ENCODE measurements at regions not wholly inside any gene's neighbourhood (a gene's known extent, or its start where the extent isn't known, plus 50 kb on each side); places are given as distances from the start of the nearest gene placed in this dataset.
A peak's percentile ranks its signal among the peaks of the same experiment; 100 is the strongest.
"Not testable (repeated sequence)": the region's sequence is repeated elsewhere in the genome, so short reads cannot be mapped to it uniquely, and the experiment has no call there.

DNA sequence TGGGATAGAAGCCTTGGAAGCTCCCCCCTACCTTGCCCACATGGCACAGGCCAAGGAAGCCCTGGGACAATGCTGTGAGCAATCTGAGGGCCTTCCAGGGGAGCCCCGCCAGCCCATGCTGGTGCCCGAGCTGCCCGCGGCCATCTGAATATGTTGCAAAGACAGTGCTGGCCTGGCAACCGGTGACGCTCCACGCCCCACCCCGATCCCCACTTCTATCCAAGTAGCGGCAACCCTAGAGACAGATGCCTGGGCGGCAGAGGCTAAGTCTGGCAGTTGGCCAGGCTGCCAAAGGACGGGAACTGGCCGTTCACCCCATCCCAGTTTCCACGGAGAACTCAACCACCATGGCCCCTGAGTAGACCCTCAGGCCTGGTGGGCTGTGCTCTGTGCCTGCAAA lies 1214.9 kb downstream of the FOXD4L5 start:
- H3K27me3 Mint-ChIP-seq; ATAC-seq; CTCF ChIA-PET; H3K9me3 Mint-ChIP-seq (ENCODE audit: low read depth); H3K36me3 Mint-ChIP-seq (ENCODE audit: low read depth); POLR2A ChIA-PET; H3K27ac Mint-ChIP-seq; DNase-seq; H3K4me3 Mint-ChIP-seq; intact Hi-C loops (cut with DNase I, micrococcal nuclease); H3K4me1 Mint-ChIP-seq: not testable (repeated sequence)

DNA sequence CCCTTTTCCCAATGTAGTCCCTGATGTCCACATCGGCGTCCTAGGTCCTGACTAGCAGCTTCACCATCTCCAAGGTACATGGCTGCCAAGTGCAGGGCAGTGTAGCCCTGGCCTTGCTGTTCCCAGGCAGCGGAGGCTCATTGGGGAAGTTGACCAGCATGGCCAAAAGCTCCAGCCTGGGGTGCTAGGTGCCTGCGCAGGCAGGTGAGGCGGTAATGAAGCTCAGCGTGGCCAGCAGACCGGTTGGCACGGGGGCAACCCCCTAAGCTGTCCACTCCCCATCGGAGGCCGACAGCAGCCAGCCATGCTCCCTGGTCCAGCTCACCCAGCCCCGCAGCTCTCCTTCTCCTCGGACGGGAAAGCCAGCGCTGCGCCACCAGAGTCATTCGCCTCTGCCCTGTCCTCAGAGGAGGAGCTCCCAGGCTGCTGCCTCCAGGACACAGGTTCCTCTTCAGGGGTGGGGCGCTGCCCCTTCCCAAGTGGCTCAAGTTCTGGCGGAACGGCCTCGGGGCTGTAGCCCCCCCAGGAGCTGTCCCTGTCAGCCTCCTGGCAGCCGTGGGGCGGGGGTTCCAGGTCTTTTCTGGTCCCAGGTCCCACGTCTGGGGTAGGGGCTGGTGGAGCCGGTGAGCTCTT lies 1218.2 kb downstream of the FOXD4L5 start:
- Mint-ChIP-seq H3K4me1 (no peaks in the 10 kb centered on the region), H3K27ac (no peak overlapping the region), H3K9me3 (ENCODE audit: low read depth) (peaks cover 8% of the 10 kb centered on the region), H3K4me3 (no peak overlapping the region), H3K36me3 (ENCODE audit: low read depth) (no peaks in the 10 kb centered on the region), H3K27me3 (no peaks in the 10 kb centered on the region)
- intact Hi-C loops (cut with DNase I, micrococcal nuclease) = no loop called here
- DNase-seq (no peak), ATAC-seq (no peak)
- ChIA-PET POLR2A (no interaction called here), CTCF (no interaction called here)

DNA sequence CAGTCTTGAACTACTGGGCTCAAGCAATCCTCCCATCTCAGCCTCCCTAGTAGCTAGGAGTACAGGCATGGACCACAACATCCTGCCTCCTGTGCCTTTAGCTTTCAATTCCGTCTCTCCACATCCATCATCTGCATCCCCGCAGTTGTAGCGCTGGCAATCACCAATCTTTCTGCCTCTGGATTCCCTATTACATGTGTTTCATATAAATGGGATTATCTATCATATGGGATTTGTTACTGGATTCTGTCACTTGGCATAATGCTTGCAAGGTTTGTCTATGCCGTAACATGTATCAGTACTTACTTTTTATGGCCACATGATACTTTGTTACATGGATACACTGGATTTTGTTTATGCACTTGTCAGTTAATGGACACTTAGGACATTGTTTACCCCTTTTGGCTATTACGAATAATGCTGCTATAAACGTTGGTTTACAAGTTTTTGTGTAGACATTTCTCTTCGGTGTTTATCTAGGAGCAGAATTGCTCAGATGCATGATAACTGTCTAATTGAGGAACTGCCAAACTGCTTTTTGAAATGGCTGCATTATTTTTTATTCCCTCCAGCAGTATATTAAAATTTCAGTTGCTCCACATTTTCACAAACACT lies 1223.9 kb downstream of the FOXD4L5 start:
- intact Hi-C loops (cut with DNase I, micrococcal nuclease) = no loop called here

DNA sequence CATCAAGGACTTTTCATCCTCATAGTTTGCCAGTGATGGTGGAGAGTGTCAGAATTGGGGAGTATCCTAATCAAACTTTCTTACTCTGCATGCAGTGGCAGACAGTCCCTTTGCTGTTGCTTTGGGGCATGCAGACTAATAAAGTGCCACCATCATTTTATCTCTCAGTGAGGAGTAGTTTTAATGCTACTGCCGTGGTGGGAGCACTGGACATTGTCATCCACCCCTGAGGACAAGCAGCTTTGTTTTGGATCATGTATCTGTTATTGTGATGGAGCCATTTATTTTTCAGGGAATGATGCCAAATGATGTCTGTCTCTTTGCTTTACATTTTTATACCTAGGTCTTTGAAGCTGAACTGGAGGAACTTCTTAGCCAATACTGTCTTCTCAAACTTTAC lies 1226.9 kb downstream of the FOXD4L5 start:
- POLR2A ChIA-PET; H3K36me3 Mint-ChIP-seq (ENCODE audit: low read depth); intact Hi-C loops (cut with DNase I, micrococcal nuclease); H3K4me1 Mint-ChIP-seq; H3K27ac Mint-ChIP-seq; CTCF ChIA-PET; DNase-seq; H3K4me3 Mint-ChIP-seq; H3K9me3 Mint-ChIP-seq (ENCODE audit: low read depth); ATAC-seq; H3K27me3 Mint-ChIP-seq: not testable (repeated sequence)

More for the DNA sequence above, 1223.9 kb downstream of the FOXD4L5 start:
- DNase-seq (no peak), ATAC-seq (no peak)
- no peaks in the 10 kb centered on the region for H3K4me1 Mint-ChIP-seq
- peaks cover 10% of the 10 kb centered on the region for H3K9me3 Mint-ChIP-seq (ENCODE audit: low read depth)
- CTCF ChIA-PET = no interaction called here
- H3K27me3 Mint-ChIP-seq = no peaks in the 10 kb centered on the region
- no peak overlapping the region for H3K4me3 Mint-ChIP-seq
- H3K27ac Mint-ChIP-seq = no peak overlapping the region
- H3K36me3 Mint-ChIP-seq (ENCODE audit: low read depth) = no peaks in the 10 kb centered on the region
- POLR2A ChIA-PET = no interaction called here

DNA sequence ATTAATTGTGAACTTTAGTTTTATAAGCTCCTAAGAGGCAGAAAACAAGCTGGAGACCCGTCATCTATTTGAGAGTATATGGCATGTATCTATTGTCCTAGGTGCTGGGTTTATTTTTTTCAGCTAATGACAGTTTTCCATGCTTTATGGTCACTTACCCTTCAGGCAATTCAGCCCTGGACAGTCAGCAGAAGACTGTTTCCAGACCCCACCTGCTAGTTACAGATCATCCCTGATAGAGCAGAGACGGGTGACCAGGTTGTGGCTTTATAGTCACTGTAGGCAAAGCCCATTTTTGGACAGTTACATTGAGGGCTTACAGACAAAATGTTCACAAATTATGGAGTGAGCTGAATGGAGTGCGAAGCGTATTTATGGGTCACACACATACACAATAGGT lies 1227.5 kb downstream of the FOXD4L5 start:
- CTCF ChIA-PET = no interaction called here
- intact Hi-C loops (cut with DNase I, micrococcal nuclease) = no loop called here
- no peak overlapping the region for H3K4me3 Mint-ChIP-seq
- DNase-seq (no peak), ATAC-seq (no peak)
- H3K4me1 Mint-ChIP-seq = no peaks in the 10 kb centered on the region
- peaks cover 5% of the 10 kb centered on the region for H3K9me3 Mint-ChIP-seq (ENCODE audit: low read depth)
- H3K27ac Mint-ChIP-seq = no peak overlapping the region
- no peaks in the 10 kb centered on the region for H3K36me3 Mint-ChIP-seq (ENCODE audit: low read depth)
- POLR2A ChIA-PET = no interaction called here
- H3K27me3 Mint-ChIP-seq = no peaks in the 10 kb centered on the region

DNA sequence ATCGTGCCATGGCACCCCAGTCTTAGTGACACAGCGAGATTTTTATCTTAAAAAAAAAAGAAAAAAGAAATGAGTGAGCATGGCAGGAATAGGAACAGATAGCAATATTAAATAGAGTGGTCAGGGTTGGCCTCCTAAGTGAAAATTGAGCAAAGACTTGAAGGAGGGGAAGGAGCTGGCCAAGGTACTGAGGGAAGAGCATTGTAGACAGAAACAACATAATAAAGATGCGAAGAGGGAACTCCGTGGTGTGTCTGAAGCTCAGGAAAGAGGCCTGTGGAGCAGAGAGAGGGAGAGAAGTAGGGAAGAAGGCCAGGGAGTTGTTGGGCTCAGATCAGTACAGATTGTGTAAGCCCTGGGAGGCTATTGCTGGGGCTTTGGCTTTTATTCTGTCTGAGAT lies 1256.1 kb downstream of the FOXD4L5 start:
- not testable (repeated sequence) for H3K9me3 Mint-ChIP-seq (ENCODE audit: low read depth); H3K4me3 Mint-ChIP-seq; H3K27ac Mint-ChIP-seq

DNA sequence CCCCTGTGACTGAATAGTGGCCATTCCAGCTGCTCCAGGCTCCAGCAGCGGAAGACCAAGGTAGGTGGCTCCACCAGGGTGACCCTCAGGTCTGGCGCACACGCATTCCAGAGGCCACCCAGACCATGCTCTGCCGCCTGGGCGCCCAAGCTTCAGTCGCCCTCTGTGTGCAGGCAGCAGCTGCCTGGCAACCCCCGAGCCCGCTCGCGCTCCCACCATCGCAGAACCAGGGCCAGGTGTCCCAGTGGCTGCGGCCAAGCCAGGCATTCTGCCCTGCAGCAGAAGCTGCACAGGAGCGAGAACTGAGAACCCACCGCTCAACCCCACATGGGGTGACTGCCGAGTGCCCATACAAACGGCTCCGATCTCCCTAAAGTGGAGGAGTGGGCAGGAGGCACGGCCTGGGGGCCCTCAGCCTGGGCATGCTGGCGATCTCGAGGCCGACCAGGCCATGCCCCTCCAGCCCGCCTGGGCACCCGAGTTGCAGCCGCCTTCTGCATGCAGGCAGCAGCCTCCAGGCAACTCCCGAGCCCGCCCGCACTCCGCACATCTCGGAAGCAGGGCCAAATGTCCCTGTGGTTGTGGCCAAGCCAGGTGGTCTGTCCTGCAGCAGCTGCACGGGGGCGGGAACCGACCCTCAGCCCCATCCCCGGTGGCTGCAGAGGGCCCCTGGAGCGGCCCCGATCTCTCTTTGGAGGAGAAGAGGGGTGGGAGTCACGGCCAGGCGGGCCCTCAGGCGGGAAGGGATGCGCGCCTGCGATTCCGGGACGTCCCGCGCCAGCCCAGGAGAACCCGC lies 1264.1 kb downstream of the FOXD4L5 start:
- POLR2A ChIA-PET = not testable (repeated sequence)

More for the DNA sequence above, 1256.1 kb downstream of the FOXD4L5 start:
- DNase-seq; CTCF ChIA-PET; POLR2A ChIA-PET; ATAC-seq; intact Hi-C loops (cut with DNase I, micrococcal nuclease); H3K4me1 Mint-ChIP-seq; H3K36me3 Mint-ChIP-seq (ENCODE audit: low read depth); H3K27me3 Mint-ChIP-seq: not testable (repeated sequence)

DNA sequence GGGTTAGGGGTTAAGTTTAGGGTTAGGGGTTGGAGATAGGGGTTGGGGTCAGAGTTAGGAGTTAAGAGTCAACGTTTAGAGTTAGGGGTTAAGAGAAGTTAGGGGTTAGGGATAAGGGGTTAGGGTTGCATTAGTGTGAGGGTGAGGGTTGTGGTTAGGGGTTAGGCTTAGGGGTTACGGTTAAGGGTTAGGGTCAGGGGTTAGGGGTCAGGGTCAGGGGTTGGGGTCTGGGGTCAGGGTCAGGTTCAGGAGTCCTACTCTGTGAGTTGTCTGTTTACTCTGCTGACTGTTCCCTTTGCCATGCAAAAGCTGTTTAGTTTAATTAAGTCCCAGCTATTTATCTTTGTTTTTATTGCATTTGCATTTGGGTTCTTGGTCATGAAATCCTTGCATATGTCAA lies 1267.3 kb downstream of the FOXD4L5 start:
- H3K36me3 Mint-ChIP-seq (ENCODE audit: low read depth); ATAC-seq; H3K4me1 Mint-ChIP-seq; DNase-seq; H3K27ac Mint-ChIP-seq; H3K4me3 Mint-ChIP-seq; intact Hi-C loops (cut with DNase I, micrococcal nuclease); CTCF ChIA-PET; H3K27me3 Mint-ChIP-seq; H3K9me3 Mint-ChIP-seq (ENCODE audit: low read depth); POLR2A ChIA-PET: not testable (repeated sequence)

More for the DNA sequence above, 1264.1 kb downstream of the FOXD4L5 start:
- ATAC-seq; H3K27ac Mint-ChIP-seq; CTCF ChIA-PET; H3K27me3 Mint-ChIP-seq; H3K36me3 Mint-ChIP-seq (ENCODE audit: low read depth); DNase-seq; intact Hi-C loops (cut with DNase I, micrococcal nuclease); H3K9me3 Mint-ChIP-seq (ENCODE audit: low read depth); H3K4me3 Mint-ChIP-seq; H3K4me1 Mint-ChIP-seq: not testable (repeated sequence)

DNA sequence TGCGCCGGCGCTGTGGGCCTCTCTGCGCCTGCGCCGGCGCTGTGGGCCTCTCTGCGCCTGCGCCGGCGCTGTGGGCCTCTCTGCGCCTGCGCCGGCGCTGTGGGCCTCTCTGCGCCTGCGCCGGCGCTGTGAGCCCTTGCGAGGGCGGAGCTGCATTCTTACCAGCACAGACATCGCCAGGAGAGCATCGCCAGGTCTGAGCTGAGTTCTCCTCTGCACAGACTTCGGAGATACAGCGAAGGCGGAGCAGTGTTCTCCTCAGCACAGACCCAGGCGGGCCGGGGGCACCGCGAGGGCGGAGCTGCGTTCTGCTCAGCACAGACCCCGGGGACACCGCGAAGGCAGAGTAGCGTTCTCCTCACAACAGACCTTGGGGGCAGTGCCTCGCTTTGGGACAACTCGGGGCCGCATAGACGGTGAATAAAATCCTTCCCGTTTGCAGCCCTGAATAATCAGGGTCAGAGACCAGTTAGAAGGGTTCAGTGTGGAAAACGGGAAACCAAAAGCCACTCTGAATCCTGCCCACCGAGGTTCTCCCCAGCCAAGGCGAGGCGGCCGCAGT lies 1268.1 kb downstream of the FOXD4L5 start:
- POLR2A ChIA-PET; H3K27me3 Mint-ChIP-seq; H3K27ac Mint-ChIP-seq; H3K36me3 Mint-ChIP-seq (ENCODE audit: low read depth); H3K4me1 Mint-ChIP-seq; CTCF ChIA-PET; intact Hi-C loops (cut with DNase I, micrococcal nuclease); ATAC-seq; H3K9me3 Mint-ChIP-seq (ENCODE audit: low read depth): not testable (repeated sequence)
- peak overlapping the region; percentile 56 for H3K4me3 Mint-ChIP-seq
- DNase-seq = peak; percentile 16

DNA sequence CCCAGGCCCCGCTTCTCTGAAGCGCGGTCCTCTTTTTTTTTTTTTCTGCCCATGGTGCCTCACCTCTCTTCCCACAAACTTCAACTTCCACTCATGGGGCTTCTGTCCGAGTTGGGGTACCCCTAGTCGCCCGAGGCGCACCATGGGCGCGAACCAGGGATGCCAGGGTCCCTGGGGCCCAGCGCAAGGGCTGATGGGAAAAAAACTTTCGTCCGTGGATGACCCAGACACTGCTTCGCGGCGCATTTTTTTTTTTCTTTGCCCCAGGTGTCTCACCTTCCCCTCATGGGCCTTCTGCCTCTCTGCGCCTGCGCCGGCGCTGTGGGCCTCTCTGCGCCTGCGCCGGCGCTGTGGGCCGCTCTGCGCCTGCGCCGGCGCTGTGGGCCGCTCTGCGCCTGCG lies 1268.8 kb downstream of the FOXD4L5 start:
- peak overlapping the region; percentile 50 for H3K4me3 Mint-ChIP-seq
- DNase-seq; intact Hi-C loops (cut with DNase I, micrococcal nuclease); H3K4me1 Mint-ChIP-seq; H3K27ac Mint-ChIP-seq; POLR2A ChIA-PET; H3K27me3 Mint-ChIP-seq; H3K36me3 Mint-ChIP-seq (ENCODE audit: low read depth); ATAC-seq; CTCF ChIA-PET; H3K9me3 Mint-ChIP-seq (ENCODE audit: low read depth): not testable (repeated sequence)

DNA sequence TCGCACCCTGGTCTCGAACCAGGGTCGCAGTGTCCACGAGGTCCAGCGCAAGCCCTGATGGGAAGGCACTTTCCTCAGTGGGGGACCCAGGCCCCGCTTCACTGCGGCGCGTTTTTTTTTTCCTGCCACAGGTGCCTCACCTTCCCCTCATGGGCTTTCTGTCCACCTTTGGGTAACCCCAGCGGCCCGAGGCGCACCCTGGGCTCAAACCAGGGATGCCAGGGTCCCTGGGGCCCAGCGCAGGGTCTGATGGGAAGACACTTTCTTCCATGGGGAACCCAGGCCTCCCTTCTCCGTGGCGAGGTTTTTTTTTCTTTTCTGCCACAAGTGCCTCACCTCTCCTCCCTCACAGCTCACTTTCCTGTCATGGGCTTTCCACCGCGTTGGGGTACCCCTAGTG lies 1269.9 kb downstream of the FOXD4L5 start:
- ATAC-seq (no peak), DNase-seq (no peak)
- POLR2A ChIA-PET = no interaction called here
- intact Hi-C loops (cut with DNase I, micrococcal nuclease) = no loop called here
- no peak overlapping the region for H3K4me3 Mint-ChIP-seq
- H3K27ac Mint-ChIP-seq = no peak overlapping the region
- no peaks in the 10 kb centered on the region for H3K27me3 Mint-ChIP-seq
- H3K36me3 Mint-ChIP-seq (ENCODE audit: low read depth) = no peaks in the 10 kb centered on the region
- peaks cover under 1% of the 10 kb centered on the region for H3K9me3 Mint-ChIP-seq (ENCODE audit: low read depth)
- CTCF ChIA-PET = no interaction called here
- no peaks in the 10 kb centered on the region for H3K4me1 Mint-ChIP-seq
